ENCODE measurements at regions not wholly inside any gene's neighbourhood (a gene's known extent, or its start where the extent isn't known, plus 50 kb on each side); places are given as distances from the start of the nearest gene placed in this dataset.

GRCh38 chr11:92820860-92821259, 148.6 kb upstream of the MTNR1B start:
- FAIRE-seq (no peak), DNase-seq (ENCODE audit: insufficient read length) (no peak)
- no peak for TF ChIP-seq TAF1 (IDR thresholded peaks at IDR 0.05; ENCODE audit: borderline replicate concordance, low read depth, low read length)
- no peak for TF ChIP-seq POLR2A (IDR thresholded peaks at IDR 0.05; ENCODE audit: low read depth, low read length)
- no peak for TF ChIP-seq POLR2AphosphoS5 (IDR thresholded peaks at IDR 0.05; ENCODE audit: low read depth, low read length)

GRCh38 chr11:92822410-92822809, 147.0 kb upstream of the MTNR1B start:
- FAIRE-seq (no peak), DNase-seq (ENCODE audit: insufficient read length) (no peak)
- no peak for TF ChIP-seq POLR2AphosphoS5 (IDR thresholded peaks at IDR 0.05; ENCODE audit: low read depth, low read length)
- no peak for TF ChIP-seq TAF1 (IDR thresholded peaks at IDR 0.05; ENCODE audit: borderline replicate concordance, low read depth, low read length)
- TF ChIP-seq POLR2A (IDR thresholded peaks at IDR 0.05; ENCODE audit: low read depth, low read length) = no peak

- FAIRE-seq (no peak), DNase-seq (ENCODE audit: insufficient read length) (no peak)
- TF ChIP-seq POLR2AphosphoS5 (IDR thresholded peaks at IDR 0.05; ENCODE audit: low read depth, low read length) (no peak), TAF1 (IDR thresholded peaks at IDR 0.05; ENCODE audit: borderline replicate concordance, low read depth, low read length) (no peak), POLR2A (IDR thresholded peaks at IDR 0.05; ENCODE audit: low read depth, low read length) (no peak)
Observed at GRCh38 chr11:92826136-92826535, 143.3 kb upstream of the MTNR1B start.

GRCh38 chr11:92826603-92827002, 142.8 kb upstream of the MTNR1B start:
- FAIRE-seq (no peak), DNase-seq (ENCODE audit: insufficient read length) (no peak)
- TF ChIP-seq POLR2AphosphoS5 (IDR thresholded peaks at IDR 0.05; ENCODE audit: low read depth, low read length) = no peak
- no peak for TF ChIP-seq POLR2A (IDR thresholded peaks at IDR 0.05; ENCODE audit: low read depth, low read length)
- no peak for TF ChIP-seq TAF1 (IDR thresholded peaks at IDR 0.05; ENCODE audit: borderline replicate concordance, low read depth, low read length)

GRCh38 chr11:92827132-92827531, 142.3 kb upstream of the MTNR1B start:
- TF ChIP-seq POLR2AphosphoS5 (IDR thresholded peaks at IDR 0.05; ENCODE audit: low read depth, low read length) (no peak), POLR2A (IDR thresholded peaks at IDR 0.05; ENCODE audit: low read depth, low read length) (no peak), TAF1 (IDR thresholded peaks at IDR 0.05; ENCODE audit: borderline replicate concordance, low read depth, low read length) (no peak)
- FAIRE-seq (no peak), DNase-seq (ENCODE audit: insufficient read length) (no peak)

- no peak for FAIRE-seq
- no peak for TF ChIP-seq TAF1 (IDR thresholded peaks at IDR 0.05; ENCODE audit: borderline replicate concordance, low read depth, low read length)
- no peak for DNase-seq (ENCODE audit: insufficient read length)
Observed at GRCh38 chr11:92828556-92828955, 140.9 kb upstream of the MTNR1B start.

- DNase-seq (ENCODE audit: insufficient read length) (no peak), FAIRE-seq (no peak)
- TF ChIP-seq TAF1 (IDR thresholded peaks at IDR 0.05; ENCODE audit: borderline replicate concordance, low read depth, low read length) (no peak), POLR2A (IDR thresholded peaks at IDR 0.05; ENCODE audit: low read depth, low read length) (no peak), POLR2AphosphoS5 (IDR thresholded peaks at IDR 0.05; ENCODE audit: low read depth, low read length) (no peak)
Observed at GRCh38 chr11:92829121-92829520, 140.3 kb upstream of the MTNR1B start.

- DNase-seq (ENCODE audit: insufficient read length) = no peak
- FAIRE-seq = no peak
- TF ChIP-seq POLR2A (IDR thresholded peaks at IDR 0.05; ENCODE audit: low read depth, low read length) (no peak), TAF1 (IDR thresholded peaks at IDR 0.05; ENCODE audit: borderline replicate concordance, low read depth, low read length) (no peak)
Observed at GRCh38 chr11:92829671-92830070, 139.8 kb upstream of the MTNR1B start.

- DNase-seq (ENCODE audit: insufficient read length) = no peak
- peak; percentile 30 for FAIRE-seq
- no peak for TF ChIP-seq POLR2A (IDR thresholded peaks at IDR 0.05; ENCODE audit: low read depth, low read length)
- no peak for TF ChIP-seq TAF1 (IDR thresholded peaks at IDR 0.05; ENCODE audit: borderline replicate concordance, low read depth, low read length)
- TF ChIP-seq POLR2AphosphoS5 (IDR thresholded peaks at IDR 0.05; ENCODE audit: low read depth, low read length) = no peak
Observed at GRCh38 chr11:92830377-92831155, 138.9 kb upstream of the MTNR1B start.

GRCh38 chr11:92834296-92835020, 135.0 kb upstream of the MTNR1B start:
- DNase-seq (ENCODE audit: insufficient read length) = no peak

GRCh38 chr11:92837595-92837994, 131.9 kb upstream of the MTNR1B start:
- TF ChIP-seq TAF1 (IDR thresholded peaks at IDR 0.05; ENCODE audit: borderline replicate concordance, low read depth, low read length) (no peak), POLR2A (IDR thresholded peaks at IDR 0.05; ENCODE audit: low read depth, low read length) (no peak), POLR2AphosphoS5 (IDR thresholded peaks at IDR 0.05; ENCODE audit: low read depth, low read length) (no peak)
- no peak for FAIRE-seq
- no peak for DNase-seq (ENCODE audit: insufficient read length)

More at GRCh38 chr11:92834296-92835020, 135.0 kb upstream of the MTNR1B start:
- no peak for TF ChIP-seq POLR2A (IDR thresholded peaks at IDR 0.05; ENCODE audit: low read depth, low read length)
- no peak for FAIRE-seq

- DNase-seq (ENCODE audit: insufficient read length) = no peak
- no peak for TF ChIP-seq POLR2AphosphoS5 (IDR thresholded peaks at IDR 0.05; ENCODE audit: low read depth, low read length)
- TF ChIP-seq POLR2A (IDR thresholded peaks at IDR 0.05; ENCODE audit: low read depth, low read length) = no peak
- TF ChIP-seq TAF1 (IDR thresholded peaks at IDR 0.05; ENCODE audit: borderline replicate concordance, low read depth, low read length) = no peak
- no peak for FAIRE-seq
Observed at GRCh38 chr11:92838759-92839310, 130.6 kb upstream of the MTNR1B start.
